Stomach (tissue), 4 donors: ENCODE measurements at regions not wholly inside any gene's neighbourhood (a gene's known extent, or its start where the extent isn't known, plus 50 kb on each side); places are given as distances from the start of the nearest gene placed in this dataset.

Experiments used
- EP300 ChIP-seq: sonication (generic); formaldehyde crosslinking; IDR thresholded peaks from one replicate; pipeline ENCODE4 v1.6.1; 2017; ENCODE audit warnings: antibody characterized with exemption
- POLR2A ChIP-seq, 4 donors: fragments of 450-650 bp; IDR thresholded peaks; one replicate each; pipeline ENCODE4 v1.6.1; 2016; ENCODE audit warnings: antibody characterized with exemption in 4 of 4, control low read depth in 2 of 4, mild to moderate bottlenecking in 1 of 4, moderate library complexity in 1 of 4
- POLR2AphosphoS5 ChIP-seq, 3 donors: sonication (generic); formaldehyde crosslinking; IDR thresholded peaks; one replicate each; pipeline ENCODE4 v1.6.1; 2016; ENCODE audit warnings: antibody characterized with exemption in 3 of 3
- TF ChIP-seq, protein P1 (sequence below), 7 experiments: fragments of 450-650 bp in 4 of 7; fragments of 200-600 bp in 3 of 7; sonication (generic) in 3 of 7; IDR thresholded peaks; one replicate each; pipeline ENCODE4 v1.5.1; 2016 to 2019; ENCODE audit warnings: antibody characterized with exemption in 7 of 7, control low read depth in 2 of 7, mild to moderate bottlenecking in 1 of 7

DNA sequence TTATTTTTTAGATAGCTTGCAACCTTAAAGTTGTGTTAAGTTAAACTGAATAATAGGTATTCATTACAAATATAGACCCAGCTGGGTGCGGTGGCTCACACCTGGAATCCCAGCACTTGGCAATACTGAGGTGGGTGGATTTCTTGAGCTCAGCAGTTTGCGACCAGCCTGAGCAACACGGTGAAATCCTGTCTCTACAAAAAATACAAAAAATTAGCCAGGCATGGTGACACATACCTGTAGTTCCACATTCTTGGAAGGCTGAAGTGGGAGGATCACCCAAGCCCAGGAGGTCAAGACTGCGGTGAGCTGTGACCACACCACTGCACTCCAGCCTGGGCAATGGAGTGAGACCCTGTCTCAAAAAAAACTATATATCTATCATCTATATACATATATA is 386.5 kb downstream of the PCDH17 start:
- TF ChIP-seq POLR2A (IDR thresholded peaks at IDR 0.05) (no peak), POLR2AphosphoS5 (IDR thresholded peaks at IDR 0.05) (no peak), EP300 (no peak)
- TF ChIP-seq, protein P1, sequence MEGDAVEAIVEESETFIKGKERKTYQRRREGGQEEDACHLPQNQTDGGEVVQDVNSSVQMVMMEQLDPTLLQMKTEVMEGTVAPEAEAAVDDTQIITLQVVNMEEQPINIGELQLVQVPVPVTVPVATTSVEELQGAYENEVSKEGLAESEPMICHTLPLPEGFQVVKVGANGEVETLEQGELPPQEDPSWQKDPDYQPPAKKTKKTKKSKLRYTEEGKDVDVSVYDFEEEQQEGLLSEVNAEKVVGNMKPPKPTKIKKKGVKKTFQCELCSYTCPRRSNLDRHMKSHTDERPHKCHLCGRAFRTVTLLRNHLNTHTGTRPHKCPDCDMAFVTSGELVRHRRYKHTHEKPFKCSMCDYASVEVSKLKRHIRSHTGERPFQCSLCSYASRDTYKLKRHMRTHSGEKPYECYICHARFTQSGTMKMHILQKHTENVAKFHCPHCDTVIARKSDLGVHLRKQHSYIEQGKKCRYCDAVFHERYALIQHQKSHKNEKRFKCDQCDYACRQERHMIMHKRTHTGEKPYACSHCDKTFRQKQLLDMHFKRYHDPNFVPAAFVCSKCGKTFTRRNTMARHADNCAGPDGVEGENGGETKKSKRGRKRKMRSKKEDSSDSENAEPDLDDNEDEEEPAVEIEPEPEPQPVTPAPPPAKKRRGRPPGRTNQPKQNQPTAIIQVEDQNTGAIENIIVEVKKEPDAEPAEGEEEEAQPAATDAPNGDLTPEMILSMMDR (IDR thresholded peaks at IDR 0.05): no peak
